Fibroblast of lung (primary cell): ENCODE measurements at regions not wholly inside any gene's neighbourhood (a gene's known extent, or its start where the extent isn't known, plus 50 kb on each side); places are given as distances from the start of the nearest gene placed in this dataset.
A peak's percentile ranks its signal among the peaks of the same experiment; 100 is the strongest.

Experiments
- DNase-seq, 2 donors: peaks; one replicate each; pipeline versions ENCODE4 v3.0.0 to v3.0.0-alpha.2; 2010; ENCODE audit warnings: low read depth in 2 of 2
- H2AFZ ChIP-seq: 2 replicates; pipeline ENCODE4 v1.5.1; 2012; ENCODE audit warnings: low read length, control low read depth, inconsistent platforms
- H3K27ac ChIP-seq: 2 replicates; pipeline ENCODE4 v1.5.1; 2011; ENCODE audit warnings: low read length, control low read depth; ENCODE audit not compliant: insufficient read depth
- H3K27me3 ChIP-seq: 2 replicates; pipeline ENCODE4 v1.5.1; 2011; ENCODE audit warnings: mild to moderate bottlenecking, low read length; ENCODE audit not compliant: control insufficient read depth, insufficient read depth
- H3K36me3 ChIP-seq: 2 replicates; pipeline ENCODE4 v1.5.1; 2011; ENCODE audit warnings: low read length; ENCODE audit not compliant: control insufficient read depth, insufficient read depth
- H3K4me1 ChIP-seq: 2 replicates; pipeline ENCODE4 v1.5.1; 2011; ENCODE audit warnings: low read length; ENCODE audit not compliant: control insufficient read depth, insufficient read depth; ENCODE audit errors: extremely low read depth
- H3K4me2 ChIP-seq: 2 replicates; pipeline ENCODE4 v1.5.1; 2011; ENCODE audit warnings: low read length, control low read depth; ENCODE audit not compliant: insufficient read depth; ENCODE audit errors: extremely low read depth
- H3K4me3 ChIP-seq, 4 experiments: fragments of 200-600 bp in 1 of 4; sonication (generic) in 1 of 4; replicated peaks in 1 of 4; 2 replicates each; pipeline ENCODE4 v1.5.1; 2011 to 2016; ENCODE audit warnings: low read length in 4 of 4, low read depth in 3 of 4, mild to moderate bottlenecking in 3 of 4, control low read depth in 2 of 4, inconsistent platforms in 1 of 4, mixed read lengths in 1 of 4; ENCODE audit not compliant: insufficient read depth in 1 of 4; ENCODE audit errors: control extremely low read depth in 1 of 4
- H3K79me2 ChIP-seq: 2 replicates; pipeline ENCODE4 v1.5.1; 2012; ENCODE audit warnings: mild to moderate bottlenecking, low read length, inconsistent platforms; ENCODE audit not compliant: control insufficient read depth, insufficient read depth
- H3K9ac ChIP-seq: 2 replicates; pipeline ENCODE4 v1.5.1; 2011; ENCODE audit warnings: mild to moderate bottlenecking, low read length, control low read depth; ENCODE audit not compliant: insufficient read depth
- H3K9me3 ChIP-seq: 2 replicates; pipeline ENCODE4 v1.5.1; 2012; ENCODE audit warnings: low read depth, low read length; ENCODE audit not compliant: control insufficient read depth, insufficient read depth
- H4K20me1 ChIP-seq: 2 replicates; pipeline ENCODE4 v1.5.1; 2011; ENCODE audit warnings: low read length; ENCODE audit not compliant: control insufficient read depth, insufficient read depth; ENCODE audit errors: extremely low read depth
- EZH2 ChIP-seq: IDR thresholded peaks from 2 replicates; pipeline ENCODE4 v1.5.1; 2012; ENCODE audit warnings: low read length, control low read depth, mild to moderate bottlenecking; ENCODE audit errors: missing control alignments
- TF ChIP-seq, protein P1 (sequence below), 2 donors: IDR thresholded peaks in 1 of 2; conservative IDR thresholded peaks in 1 of 2; 1 replicate in 1 of 2; 2 replicates in 1 of 2; pipeline ENCODE4 v1.5.1; 2011 to 2012; ENCODE audit warnings: low read length in 2 of 2, control low read depth in 1 of 2, inconsistent platforms in 1 of 2, low read depth in 1 of 2, mild to moderate bottlenecking in 1 of 2

DNA sequence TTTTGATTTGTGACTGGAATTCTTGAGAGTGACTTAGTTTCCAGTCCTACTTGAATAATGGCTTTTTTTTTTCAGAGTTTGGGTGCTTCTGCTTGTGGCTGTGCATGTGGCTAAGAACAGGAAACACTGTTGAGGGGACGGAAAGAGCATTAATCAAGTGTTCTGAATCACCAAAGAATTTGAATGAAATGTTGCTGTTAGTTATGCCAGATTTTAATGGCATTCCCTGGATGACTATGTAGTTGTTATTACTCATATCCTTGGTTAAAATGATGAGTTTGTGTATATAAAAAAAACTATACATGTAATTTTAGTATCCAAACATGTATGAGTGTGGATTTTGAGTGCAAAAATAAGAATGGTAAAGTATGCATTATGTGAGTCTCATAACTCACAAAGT, 347.9 kb downstream of the BCAT1 start:
- Histone ChIP-seq H3K27ac (no peak overlapping the region), H3K4me3 (no peak overlapping the region)

GRCh38 chr12:24600551-24600950, 348.4 kb downstream of the BCAT1 start:
- peak in 1 of 2 donors; percentile 52 for DNase-seq
- Histone ChIP-seq H3K9me3 (no peaks in the 10 kb centered on the region), H3K4me3 (no peak overlapping the region), H3K4me1 (peaks cover 9% of the 10 kb centered on the region), H3K27me3 (no peaks in the 10 kb centered on the region), H2AFZ (no peak overlapping the region), H3K27ac (no peak overlapping the region), H3K36me3 (no peaks in the 10 kb centered on the region), H3K79me2 (no peaks in the 10 kb centered on the region), H4K20me1 (no peaks in the 10 kb centered on the region), H3K9ac (no peak overlapping the region), H3K4me2 (no peak overlapping the region)
- no peak for TF ChIP-seq EZH2
- TF ChIP-seq, protein P1, sequence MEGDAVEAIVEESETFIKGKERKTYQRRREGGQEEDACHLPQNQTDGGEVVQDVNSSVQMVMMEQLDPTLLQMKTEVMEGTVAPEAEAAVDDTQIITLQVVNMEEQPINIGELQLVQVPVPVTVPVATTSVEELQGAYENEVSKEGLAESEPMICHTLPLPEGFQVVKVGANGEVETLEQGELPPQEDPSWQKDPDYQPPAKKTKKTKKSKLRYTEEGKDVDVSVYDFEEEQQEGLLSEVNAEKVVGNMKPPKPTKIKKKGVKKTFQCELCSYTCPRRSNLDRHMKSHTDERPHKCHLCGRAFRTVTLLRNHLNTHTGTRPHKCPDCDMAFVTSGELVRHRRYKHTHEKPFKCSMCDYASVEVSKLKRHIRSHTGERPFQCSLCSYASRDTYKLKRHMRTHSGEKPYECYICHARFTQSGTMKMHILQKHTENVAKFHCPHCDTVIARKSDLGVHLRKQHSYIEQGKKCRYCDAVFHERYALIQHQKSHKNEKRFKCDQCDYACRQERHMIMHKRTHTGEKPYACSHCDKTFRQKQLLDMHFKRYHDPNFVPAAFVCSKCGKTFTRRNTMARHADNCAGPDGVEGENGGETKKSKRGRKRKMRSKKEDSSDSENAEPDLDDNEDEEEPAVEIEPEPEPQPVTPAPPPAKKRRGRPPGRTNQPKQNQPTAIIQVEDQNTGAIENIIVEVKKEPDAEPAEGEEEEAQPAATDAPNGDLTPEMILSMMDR (conservative IDR thresholded peaks at IDR 0.05 in 1 of 2, IDR thresholded peaks at IDR 0.05 in 1 of 2; ENCODE audit: low read depth in 1 of 2, low read length in 2 of 2) = no peak

More for the DNA sequence above, 347.9 kb downstream of the BCAT1 start:
- peaks cover 9% of the 10 kb centered on the region for H3K4me1 ChIP-seq
- H2AFZ ChIP-seq = no peak overlapping the region
- TF ChIP-seq, protein P1 (conservative IDR thresholded peaks at IDR 0.05 in 1 of 2, IDR thresholded peaks at IDR 0.05 in 1 of 2; ENCODE audit: low read depth in 1 of 2, low read length in 2 of 2) = no peak
- TF ChIP-seq EZH2 = no peak
- no peaks in the 10 kb centered on the region for H3K9me3 ChIP-seq
- no peaks in the 10 kb centered on the region for H3K79me2 ChIP-seq
- peak; percentile 81 to 97 for DNase-seq
- H3K36me3 ChIP-seq = no peaks in the 10 kb centered on the region
- H3K4me2 ChIP-seq = no peak overlapping the region
- no peaks in the 10 kb centered on the region for H3K27me3 ChIP-seq
- H3K9ac ChIP-seq = no peak overlapping the region
- H4K20me1 ChIP-seq = no peaks in the 10 kb centered on the region

DNA sequence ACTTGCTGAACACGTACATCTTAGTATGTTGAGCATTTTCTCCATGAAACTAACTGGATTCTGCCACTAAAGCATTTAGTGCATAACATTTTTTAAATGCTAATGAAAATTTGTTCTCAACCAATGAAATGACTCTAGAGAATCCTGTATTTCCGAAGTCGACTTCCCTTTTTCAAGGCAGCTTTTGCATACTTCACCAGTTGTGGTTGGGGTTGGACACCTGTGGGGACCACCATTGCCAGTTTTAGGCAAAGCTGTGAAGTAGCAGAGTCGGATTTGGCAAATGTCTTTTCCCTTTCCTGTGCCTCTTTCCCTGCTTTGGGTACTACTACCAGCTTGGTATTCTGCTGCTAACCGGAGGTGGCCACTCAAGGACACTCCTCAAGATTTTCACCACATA, 349.2 kb downstream of the BCAT1 start:
- DNase-seq = no peak
- Histone ChIP-seq H2AFZ (no peak overlapping the region), H3K4me3 (no peak overlapping the region), H3K4me1 (peaks cover 9% of the 10 kb centered on the region), H3K9me3 (no peaks in the 10 kb centered on the region), H3K79me2 (no peaks in the 10 kb centered on the region), H3K9ac (no peak overlapping the region), H3K27ac (no peak overlapping the region), H3K27me3 (no peaks in the 10 kb centered on the region), H3K36me3 (no peaks in the 10 kb centered on the region), H3K4me2 (no peak overlapping the region), H4K20me1 (no peaks in the 10 kb centered on the region)
- no peak for TF ChIP-seq EZH2
- TF ChIP-seq, protein P1 (conservative IDR thresholded peaks at IDR 0.05 in 1 of 2, IDR thresholded peaks at IDR 0.05 in 1 of 2; ENCODE audit: low read depth in 1 of 2, low read length in 2 of 2) = no peak
